CD14-positive monocyte (primary cell): ENCODE measurements at regions not wholly inside any gene's neighbourhood (a gene's known extent, or its start where the extent isn't known, plus 50 kb on each side); places are given as distances from the start of the nearest gene placed in this dataset.
"Not testable (repeated sequence)": the region's sequence is repeated elsewhere in the genome, so short reads cannot be mapped to it uniquely, and the experiment has no call there.

ENCODE experiments used
- DNase-seq, 3 donors: peaks; one replicate each; pipeline ENCODE4 v3.0.0-alpha.2; 2011 to 2022
- H2AFZ ChIP-seq: 2 replicates; pipeline ENCODE4 v1.6.0; 2012; ENCODE audit warnings: mild to moderate bottlenecking, low read depth, low read length, inconsistent platforms; ENCODE audit not compliant: insufficient read depth, poor library complexity, severe bottlenecking
- H3K27ac ChIP-seq, 2 donors: 1 replicate in 1 of 2; 2 replicates in 1 of 2; pipeline ENCODE4 v1.5.1; 2012 to 2013; ENCODE audit warnings: low read length in 2 of 2, control low read depth in 1 of 2, inconsistent platforms in 1 of 2, low read depth in 1 of 2, mild to moderate bottlenecking in 1 of 2
- H3K27me3 ChIP-seq, 2 donors: one replicate each; pipeline versions ENCODE4 v1.6.0 to v1.6.1; 2011 to 2013; ENCODE audit warnings: low read length in 2 of 2; ENCODE audit not compliant: control insufficient read depth in 2 of 2, insufficient read depth in 2 of 2
- H3K36me3 ChIP-seq, 2 donors: replicated peaks in 1 of 2; 1 replicate in 1 of 2; 2 replicates in 1 of 2; pipeline versions ENCODE4 v1.5.1 to v1.6.1; 2012 to 2013; ENCODE audit warnings: low read length in 2 of 2, control low read depth in 1 of 2, inconsistent platforms in 1 of 2, mild to moderate bottlenecking in 1 of 2; ENCODE audit not compliant: insufficient read depth in 2 of 2, control insufficient read depth in 1 of 2
- H3K4me1 ChIP-seq, 2 donors: 1 replicate in 1 of 2; 2 replicates in 1 of 2; pipeline versions ENCODE4 v1.5.1 to v1.6.1; 2012 to 2013; ENCODE audit warnings: low read length in 2 of 2, control low read depth in 1 of 2, inconsistent platforms in 1 of 2, mild to moderate bottlenecking in 1 of 2, moderate library complexity in 1 of 2; ENCODE audit not compliant: insufficient read depth in 2 of 2, control insufficient read depth in 1 of 2
- H3K4me2 ChIP-seq: replicated peaks from 2 replicates; pipeline ENCODE3; 2012; ENCODE audit warnings: low read length, moderate library complexity, mild to moderate bottlenecking; ENCODE audit not compliant: poor library complexity, severe bottlenecking; ENCODE audit errors: extremely low read depth
- H3K4me3 ChIP-seq, 3 experiments: fragments of 200-600 bp in 1 of 3; sonication (generic) in 1 of 3; replicated peaks in 1 of 3; 1 replicate in 2 of 3; 2 replicates in 1 of 3; pipeline ENCODE4 v1.5.1; 2011 to 2013; ENCODE audit warnings: low read length in 3 of 3, mild to moderate bottlenecking in 3 of 3, control low read depth in 2 of 3, low read depth in 2 of 3, inconsistent platforms in 1 of 3, moderate library complexity in 1 of 3
- H3K79me2 ChIP-seq: 2 replicates; pipeline ENCODE4 v1.6.0; 2012; ENCODE audit warnings: mild to moderate bottlenecking, control low read depth, inconsistent platforms, low read length, moderate library complexity; ENCODE audit not compliant: insufficient read depth
- H3K9ac ChIP-seq: 2 replicates; pipeline ENCODE4 v1.6.0; 2017; ENCODE audit warnings: low read length, mild to moderate bottlenecking; ENCODE audit not compliant: insufficient read depth, poor library complexity, severe bottlenecking
- H3K9me3 ChIP-seq, 2 donors: replicated peaks in 1 of 2; 1 replicate in 1 of 2; 2 replicates in 1 of 2; pipeline versions ENCODE4 v1.5.1 to v1.6.1; 2012 to 2013; ENCODE audit warnings: low read length in 2 of 2, control low read depth in 1 of 2; ENCODE audit not compliant: control insufficient read depth in 1 of 2, insufficient read depth in 1 of 2
- H4K20me1 ChIP-seq: 2 replicates; pipeline ENCODE4 v1.6.0; 2012; ENCODE audit warnings: mild to moderate bottlenecking, low read length, control low read depth, moderate library complexity; ENCODE audit not compliant: insufficient read depth
- H3K27ac Mint-ChIP-seq, 7 donors: one replicate each; pipeline ENCODE4 v1.8.0; 2020; ENCODE audit warnings: mild to moderate bottlenecking in 7 of 7, mixed read lengths in 7 of 7, moderate library complexity in 6 of 7, inconsistent platforms in 2 of 7
- H3K27me3 Mint-ChIP-seq, 3 donors: one replicate each; pipeline ENCODE4 v1.8.0; 2021 to 2022; ENCODE audit warnings: low read depth in 3 of 3, mild to moderate bottlenecking in 3 of 3, mixed read lengths in 3 of 3, moderate library complexity in 3 of 3, inconsistent platforms in 1 of 3
- H3K36me3 Mint-ChIP-seq, 2 donors: one replicate each; pipeline ENCODE4 v1.8.0; 2020; ENCODE audit warnings: mixed read lengths in 2 of 2, inconsistent platforms in 1 of 2, mild to moderate bottlenecking in 1 of 2
- H3K4me1 Mint-ChIP-seq: one replicate; pipeline ENCODE4 v1.8.0; 2020; ENCODE audit warnings: mild to moderate bottlenecking, mixed read lengths
- H3K4me3 Mint-ChIP-seq, 2 donors: one replicate each; pipeline ENCODE4 v1.8.0; 2020; ENCODE audit warnings: mild to moderate bottlenecking in 2 of 2, mixed read lengths in 2 of 2, moderate library complexity in 1 of 2
- H3K9me3 Mint-ChIP-seq, 7 donors: one replicate each; pipeline ENCODE4 v1.8.0; 2020 to 2022; ENCODE audit warnings: mixed read lengths in 7 of 7, mild to moderate bottlenecking in 6 of 7, moderate library complexity in 6 of 7, inconsistent platforms in 2 of 7
- WGBS: methylation state at CpG from one replicate; pipeline ENCODE4 v1.1.5; 2013; ENCODE audit warnings: missing lambda C conversion rate; ENCODE audit not compliant: insufficient coverage; 5-methylcytosine and 5-hydroxymethylcytosine counted together
- intact Hi-C, 2 donors: fragments of 100-400 bp; cut with micrococcal nuclease; formaldehyde crosslinking; loops; one replicate each; pipeline versions ENCODE4 v1.15.0 to v1.15.1; 2023
- TF ChIP-seq, protein P1 (sequence below): fragments of 200-600 bp; IDR thresholded peaks from one replicate; pipeline ENCODE4 v1.8.0; 2022; ENCODE audit warnings: antibody characterized with exemption, mild to moderate bottlenecking

GRCh38 chrX:128676651-128677050 is 624.4 kb upstream of the ACTRT1 start:
- Histone ChIP-seq H3K4me1 (no peaks in the 10 kb centered on the region), H3K27ac (no peak overlapping the region), H3K4me2 (no peak overlapping the region), H4K20me1 (no peaks in the 10 kb centered on the region), H3K27me3 (no peaks in the 10 kb centered on the region), H3K79me2 (no peaks in the 10 kb centered on the region), H3K9ac (no peak overlapping the region), H2AFZ (no peak overlapping the region), H3K4me3 (no peak overlapping the region), H3K9me3 (peaks cover 0 to 7% of the 10 kb centered on the region in 2 donors), H3K36me3 (no peaks in the 10 kb centered on the region)
- H3K36me3 Mint-ChIP-seq: no peaks in the 10 kb centered on the region
- intact Hi-C loops: no loop called here
- no peaks in the 10 kb centered on the region for H3K4me1 Mint-ChIP-seq
- WGBS: no CpG with 5 or more reads among the region's 4 CpGs
- peaks cover 0 to 4% (median 0%) of the 10 kb centered on the region in 7 donors for H3K9me3 Mint-ChIP-seq
- peaks cover 0 to 2% (median 2%) of the 10 kb centered on the region in 3 donors for H3K27me3 Mint-ChIP-seq
- TF ChIP-seq, protein P1, sequence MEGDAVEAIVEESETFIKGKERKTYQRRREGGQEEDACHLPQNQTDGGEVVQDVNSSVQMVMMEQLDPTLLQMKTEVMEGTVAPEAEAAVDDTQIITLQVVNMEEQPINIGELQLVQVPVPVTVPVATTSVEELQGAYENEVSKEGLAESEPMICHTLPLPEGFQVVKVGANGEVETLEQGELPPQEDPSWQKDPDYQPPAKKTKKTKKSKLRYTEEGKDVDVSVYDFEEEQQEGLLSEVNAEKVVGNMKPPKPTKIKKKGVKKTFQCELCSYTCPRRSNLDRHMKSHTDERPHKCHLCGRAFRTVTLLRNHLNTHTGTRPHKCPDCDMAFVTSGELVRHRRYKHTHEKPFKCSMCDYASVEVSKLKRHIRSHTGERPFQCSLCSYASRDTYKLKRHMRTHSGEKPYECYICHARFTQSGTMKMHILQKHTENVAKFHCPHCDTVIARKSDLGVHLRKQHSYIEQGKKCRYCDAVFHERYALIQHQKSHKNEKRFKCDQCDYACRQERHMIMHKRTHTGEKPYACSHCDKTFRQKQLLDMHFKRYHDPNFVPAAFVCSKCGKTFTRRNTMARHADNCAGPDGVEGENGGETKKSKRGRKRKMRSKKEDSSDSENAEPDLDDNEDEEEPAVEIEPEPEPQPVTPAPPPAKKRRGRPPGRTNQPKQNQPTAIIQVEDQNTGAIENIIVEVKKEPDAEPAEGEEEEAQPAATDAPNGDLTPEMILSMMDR: no peak
- no peak for DNase-seq
- no peak overlapping the region for H3K27ac Mint-ChIP-seq
- no peak overlapping the region for H3K4me3 Mint-ChIP-seq

DNA sequence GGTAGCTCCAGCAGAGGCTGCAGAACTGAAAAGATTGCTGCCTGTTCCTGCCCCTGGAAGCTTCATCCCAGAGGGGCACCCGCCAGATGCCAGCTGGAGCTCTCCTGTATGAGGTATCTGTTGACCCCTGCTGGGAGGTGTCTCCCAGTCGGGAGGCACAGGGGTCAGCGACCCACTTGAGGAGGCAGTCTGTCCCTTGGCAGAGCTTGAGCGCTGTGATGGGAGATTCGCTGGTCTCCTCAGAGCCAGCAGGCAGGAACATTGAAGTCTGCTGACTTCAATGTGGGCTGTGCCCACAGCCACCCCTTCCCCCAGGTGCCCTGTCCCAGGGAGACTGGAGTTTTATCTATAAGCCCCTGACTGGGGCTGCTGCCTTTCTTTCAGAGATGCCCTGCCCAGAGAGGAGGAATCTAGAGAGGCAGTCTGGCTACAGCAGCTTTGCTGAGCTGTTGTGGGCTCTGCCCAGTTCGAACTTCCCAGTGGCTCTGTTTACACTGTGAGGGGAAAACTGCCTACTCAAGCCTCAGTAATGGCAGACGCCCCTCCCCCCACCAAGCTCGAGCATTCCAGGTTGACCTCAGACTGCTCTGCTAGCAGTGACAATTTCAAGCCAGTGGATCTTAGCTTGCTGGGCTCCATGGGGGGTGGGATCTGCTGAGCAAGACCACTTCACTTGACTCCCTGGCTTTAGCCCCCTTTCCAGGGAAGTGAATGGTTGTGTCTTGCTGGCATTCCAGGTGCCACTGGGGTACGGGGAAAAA is 622.3 kb upstream of the ACTRT1 start:
- no CpG with 5 or more reads among the region's 9 CpGs for WGBS
- H3K9ac ChIP-seq, H3K9me3 ChIP-seq, intact Hi-C loops, H2AFZ ChIP-seq, H3K36me3 Mint-ChIP-seq, H3K36me3 ChIP-seq, DNase-seq, H3K4me1 Mint-ChIP-seq, H3K27me3 ChIP-seq, H3K4me3 ChIP-seq, H3K27ac ChIP-seq, H3K9me3 Mint-ChIP-seq, H3K4me2 ChIP-seq, H3K4me3 Mint-ChIP-seq, H3K27ac Mint-ChIP-seq, H3K79me2 ChIP-seq, H4K20me1 ChIP-seq, H3K4me1 ChIP-seq, H3K27me3 Mint-ChIP-seq: not testable (repeated sequence)
